ENCODE measurements at regions not wholly inside any gene's neighbourhood (a gene's known extent, or its start where the extent isn't known, plus 50 kb on each side); places are given as distances from the start of the nearest gene placed in this dataset.
"Not testable (repeated sequence)": the region's sequence is repeated elsewhere in the genome, so short reads cannot be mapped to it uniquely, and the experiment has no call there.

- no peak for DNase-seq
These were observed 850.6 kb upstream of the ACVR2A start for GRCh38 chr2:146994246-146994645.

DNA sequence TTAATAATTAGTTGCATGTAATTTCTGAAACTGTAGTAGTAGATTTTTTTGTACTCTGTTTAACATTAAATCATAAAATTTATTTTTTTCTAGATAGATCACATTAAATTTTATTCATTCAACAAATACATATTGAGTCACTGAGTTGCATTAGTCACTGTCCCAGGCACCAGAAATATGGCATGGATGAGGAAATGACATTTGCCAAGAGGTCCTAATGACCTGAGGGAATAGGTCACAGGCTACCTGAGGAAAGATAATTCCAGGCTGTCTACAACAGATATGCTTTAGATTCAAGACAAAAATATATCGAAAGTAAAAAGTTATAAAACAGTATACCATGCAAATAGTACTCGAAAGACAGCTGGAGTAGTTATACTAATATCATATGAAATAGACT is 852.4 kb upstream of the ACVR2A start:
- no peak for DNase-seq

GRCh38 chr2:146992057-146992456 is 852.8 kb upstream of the ACVR2A start:
- no peak for DNase-seq

- DNase-seq: no peak
These were observed 854.3 kb upstream of the ACVR2A start for GRCh38 chr2:146990311-146991054.

- DNase-seq: no peak
These were observed 855.1 kb upstream of the ACVR2A start for GRCh38 chr2:146989741-146990140.

DNA sequence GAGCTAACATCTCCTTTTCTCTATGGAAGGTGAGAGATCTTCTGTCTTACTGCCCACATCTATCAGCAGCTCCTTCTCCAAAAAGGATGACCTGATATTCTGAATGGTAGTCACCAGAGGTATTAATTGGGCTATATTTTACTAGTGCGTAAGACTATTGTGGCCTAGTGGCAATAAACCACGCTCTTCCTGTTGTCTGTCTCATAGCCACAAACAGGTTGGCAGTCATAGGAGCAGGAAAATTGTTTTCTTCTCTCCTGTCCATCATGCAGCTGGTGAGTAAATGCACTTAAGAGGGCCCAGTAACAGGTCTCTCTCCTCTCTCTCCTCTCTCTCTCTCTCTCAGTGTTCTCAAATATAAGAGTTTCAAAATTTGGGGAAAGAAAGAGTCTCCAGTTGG is 856.8 kb upstream of the ACVR2A start:
- no peak for DNase-seq

DNA sequence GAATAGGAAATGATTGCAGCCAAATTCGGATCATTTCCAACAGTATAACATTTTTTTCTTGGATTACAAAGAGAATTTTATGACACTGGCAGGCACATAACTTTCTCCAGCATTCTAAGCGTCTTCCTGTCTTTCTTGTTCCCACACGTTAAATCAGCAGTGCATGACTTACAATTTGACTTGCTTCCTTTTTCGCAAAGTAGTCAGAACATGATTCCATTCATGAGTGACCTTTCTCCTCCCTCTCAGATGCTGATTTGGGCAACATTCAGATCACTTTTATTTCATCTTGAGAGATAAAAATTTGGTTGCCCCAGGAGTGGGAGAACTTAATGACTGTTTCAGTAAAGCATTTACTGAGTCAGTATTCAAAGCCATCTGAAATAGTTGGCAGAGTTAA is 858.7 kb upstream of the ACVR2A start:
- DNase-seq: no peak

- no peak for DNase-seq
These were observed 859.1 kb upstream of the ACVR2A start for GRCh38 chr2:146985753-146986152.

DNA sequence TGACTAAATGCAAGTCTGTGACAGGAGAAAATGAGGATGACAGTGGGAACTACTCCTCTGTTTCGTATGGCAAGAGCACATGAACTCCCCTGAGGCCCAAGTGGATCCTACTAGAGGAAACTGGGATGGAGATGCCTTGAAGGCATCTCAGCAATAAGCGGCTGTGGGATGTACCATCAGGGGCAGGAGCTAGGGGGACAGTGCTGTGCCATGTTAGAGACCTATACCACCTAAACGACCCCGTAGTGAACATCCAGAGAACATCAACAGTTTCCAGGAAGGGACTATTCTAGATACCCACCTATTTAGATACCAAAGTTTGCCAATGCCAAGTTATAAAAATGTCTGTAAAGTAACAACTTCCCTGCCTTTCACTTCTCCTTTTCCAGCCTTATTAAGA is 860.8 kb upstream of the ACVR2A start:
- DNase-seq: no peak

GRCh38 chr2:146982393-146982846 is 862.4 kb upstream of the ACVR2A start:
- no peak for DNase-seq

GRCh38 chr2:146981921-146982320 is 862.9 kb upstream of the ACVR2A start:
- no peak for DNase-seq

- no peak for DNase-seq
These were observed 865.1 kb upstream of the ACVR2A start for GRCh38 chr2:146979746-146980145.

- no peak for DNase-seq
These were observed 866.0 kb upstream of the ACVR2A start for GRCh38 chr2:146978577-146979555.

DNA sequence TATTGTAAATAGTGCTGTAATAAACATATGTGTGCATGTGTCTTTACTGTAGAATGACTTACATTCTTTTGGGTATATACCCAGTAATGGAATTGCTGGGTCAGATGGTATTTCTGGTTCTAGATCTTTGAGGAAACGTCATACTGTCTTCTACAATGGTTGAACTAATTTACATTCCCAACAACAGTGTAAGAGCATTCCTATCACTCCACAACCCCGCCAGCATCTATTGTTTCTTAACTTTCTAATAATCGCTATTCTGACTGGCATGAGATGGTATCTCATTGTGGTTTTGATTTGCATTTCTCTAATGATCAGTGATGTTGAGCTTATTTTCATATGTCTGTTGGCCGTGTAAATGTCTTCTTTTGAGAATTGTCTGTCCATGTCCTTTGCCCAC is 873.8 kb upstream of the ACVR2A start:
- DNase-seq: not testable (repeated sequence)

DNA sequence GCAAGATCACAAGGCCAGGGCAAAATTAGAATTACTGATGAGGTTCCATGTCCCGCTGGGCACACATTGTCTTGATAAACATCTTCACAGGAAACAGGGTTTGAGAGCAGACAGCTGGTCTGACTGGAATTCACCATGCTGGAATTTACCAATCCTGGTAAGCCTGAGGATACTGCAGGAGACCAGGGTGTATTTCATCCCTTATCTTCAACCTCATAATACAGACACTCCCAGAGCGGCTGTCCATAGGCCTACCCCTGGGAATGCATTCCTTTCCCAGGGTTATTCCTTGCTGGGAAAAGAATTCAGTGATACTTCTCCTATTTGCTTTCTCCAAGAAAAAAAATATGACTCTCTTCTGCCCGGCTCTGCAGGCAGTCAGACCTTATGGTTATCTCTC is 875.1 kb upstream of the ACVR2A start:
- DNase-seq: not testable (repeated sequence)

DNA sequence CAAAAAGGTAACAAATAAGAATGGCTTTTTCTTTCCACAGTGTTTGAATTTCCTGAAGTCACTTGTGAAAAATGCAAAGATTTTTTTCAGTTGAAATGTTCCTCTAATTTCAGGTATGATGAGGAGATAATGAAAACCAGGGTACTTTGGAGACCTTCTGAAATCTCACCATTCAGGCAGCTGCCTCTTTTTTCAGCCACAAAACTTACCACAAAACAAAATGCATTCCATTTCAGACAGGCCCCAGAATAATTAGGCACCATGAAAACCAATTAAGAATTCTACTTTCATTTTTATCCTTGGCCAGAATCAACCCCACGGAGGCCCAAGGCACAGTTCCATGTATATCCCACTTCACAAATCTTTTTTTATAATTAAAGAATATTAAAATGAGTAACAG is 880.3 kb upstream of the ACVR2A start:
- no peak for DNase-seq

- DNase-seq: no peak
These were observed 890.3 kb upstream of the ACVR2A start for GRCh38 chr2:146954544-146954943.

DNA sequence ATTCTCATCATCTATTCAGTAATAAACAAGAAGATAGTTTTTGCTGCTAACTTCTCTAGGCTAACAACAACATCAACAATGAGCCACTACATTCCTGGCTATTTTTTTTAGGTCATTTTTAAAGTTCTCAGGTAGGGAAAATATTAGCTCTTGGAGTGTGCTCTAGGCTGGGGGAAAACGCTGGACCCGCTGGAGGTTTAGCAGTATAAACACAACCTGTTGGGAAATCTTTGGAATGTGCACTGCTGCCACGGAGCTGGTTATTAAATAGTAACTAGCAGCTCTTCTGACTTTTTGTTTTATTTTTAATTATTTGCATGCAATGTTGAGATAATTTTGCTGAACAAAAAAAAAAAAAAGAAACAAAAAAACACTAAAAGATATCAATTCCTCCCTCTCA is 892.1 kb upstream of the ACVR2A start:
- no peak for DNase-seq

- DNase-seq: no peak
These were observed 893.9 kb upstream of the ACVR2A start for GRCh38 chr2:146950911-146951310.

GRCh38 chr2:146950361-146950760 is 894.5 kb upstream of the ACVR2A start:
- DNase-seq: no peak

GRCh38 chr2:146949400-146949799 is 895.4 kb upstream of the ACVR2A start:
- no peak for DNase-seq

- no peak for DNase-seq
These were observed 900.2 kb upstream of the ACVR2A start for GRCh38 chr2:146944601-146945000.

GRCh38 chr2:146939991-146940685 is 904.7 kb upstream of the ACVR2A start:
- DNase-seq: no peak
